ENCODE measurements at regions not wholly inside any gene's neighbourhood (a gene's known extent, or its start where the extent isn't known, plus 50 kb on each side); places are given as distances from the start of the nearest gene placed in this dataset.

DNA sequence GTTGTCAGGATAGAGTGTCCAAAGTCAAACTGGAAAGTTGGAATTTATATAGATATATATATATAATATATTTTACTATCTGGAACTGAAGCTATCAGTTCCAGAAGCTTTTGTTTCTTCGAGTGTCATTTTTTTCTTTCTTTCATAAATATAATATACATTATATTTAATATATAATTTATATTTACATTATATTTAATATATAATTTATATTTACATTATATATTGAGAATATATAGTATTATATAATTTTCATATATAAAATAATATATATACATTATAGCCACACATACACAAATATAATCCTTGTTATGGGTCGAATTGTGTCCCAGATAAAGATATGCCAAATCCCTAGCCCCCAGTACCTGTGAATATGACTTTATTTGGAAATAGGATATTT lies 842.3 kb upstream of the LRRC4C start:
- H3K27me3 ChIP-seq (ENCODE audit: insufficient read depth, low read length) = no peaks in the 10 kb centered on the region
- no CpG with 5 or more reads among the region's 2 CpGs for WGBS (ENCODE audit: extremely low coverage, insufficient coverage, insufficient read length)
- no peak overlapping the region for H3K27ac ChIP-seq (ENCODE audit: low read depth, low read length)
- no peak overlapping the region for H3K4me2 ChIP-seq (ENCODE audit: low read length)
- H2BK12ac ChIP-seq (ENCODE audit: low read length) = no peak overlapping the region
- no peak overlapping the region for H2BK5ac ChIP-seq (ENCODE audit: low read depth, low read length, poor library complexity)
- H3K14ac ChIP-seq (ENCODE audit: low read length) = no peak overlapping the region
- no peaks in the 10 kb centered on the region for H3K36me3 ChIP-seq (ENCODE audit: control insufficient read depth in 1 of 2, insufficient read depth in 2 of 2, low read length in 2 of 2)
- H3K4me3 ChIP-seq (ENCODE audit: low read depth, low read length) = no peak overlapping the region
- H2BK120ac ChIP-seq (ENCODE audit: insufficient read depth, low read length, poor library complexity) = no peak overlapping the region
- H3K79me1 ChIP-seq (ENCODE audit: low read length) = no peaks in the 10 kb centered on the region
- no peak overlapping the region for H3K4ac ChIP-seq (ENCODE audit: low read depth, low read length)
- DNase-seq = no peak
- H4K91ac ChIP-seq (ENCODE audit: low read depth, low read length) = no peak overlapping the region
- H3K23ac ChIP-seq (ENCODE audit: low read length) = no peak overlapping the region
- H3K4me1 ChIP-seq (ENCODE audit: control insufficient read depth in 1 of 2, insufficient read depth in 2 of 2, low read length in 2 of 2) = no peaks in the 10 kb centered on the region
- H3K9me3 ChIP-seq (ENCODE audit: insufficient read depth, low read depth, low read length) = no peaks in the 10 kb centered on the region
- H2AK5ac ChIP-seq (ENCODE audit: low read length) = no peak overlapping the region
- no peaks in the 10 kb centered on the region for H3K79me2 ChIP-seq (ENCODE audit: control insufficient read depth, insufficient read depth, low read length, poor library complexity)
- no peak overlapping the region for H4K8ac ChIP-seq (ENCODE audit: low read depth, low read length)
- H2AFZ ChIP-seq (ENCODE audit: insufficient read depth, low read length, poor library complexity) = no peak overlapping the region
- H3K18ac ChIP-seq (ENCODE audit: low read length) = no peak overlapping the region
- H4K12ac ChIP-seq (ENCODE audit: low read depth, low read length) = no peak overlapping the region
- H3K9ac ChIP-seq (ENCODE audit: low read length) = no peak overlapping the region

DNA sequence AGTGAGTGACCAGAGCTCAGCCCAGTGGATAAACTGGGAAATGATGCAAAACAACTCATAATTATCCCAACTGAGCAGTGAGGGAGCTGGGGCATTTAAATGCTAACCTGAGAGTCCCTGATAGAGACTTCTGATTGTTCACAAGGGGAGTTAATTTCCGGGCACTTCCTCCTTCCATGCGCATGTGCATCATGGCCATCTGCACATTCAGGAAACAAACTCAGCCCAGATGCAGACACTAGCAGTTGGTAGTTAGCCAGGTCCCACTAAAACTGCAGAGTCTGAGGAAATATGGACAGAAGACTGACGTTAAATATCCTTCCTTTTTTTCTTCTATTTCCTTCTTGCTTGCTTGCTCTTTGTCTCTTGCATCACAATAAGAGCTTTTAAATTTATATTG lies 852.1 kb upstream of the LRRC4C start:
- Histone ChIP-seq H3K4me1 (ENCODE audit: control insufficient read depth in 1 of 2, insufficient read depth in 2 of 2, low read length in 2 of 2) (peaks cover 3 to 5% of the 10 kb centered on the region in 2 experiments), H3K4me2 (ENCODE audit: low read length) (no peak overlapping the region), H3K18ac (ENCODE audit: low read length) (no peak overlapping the region), H3K14ac (ENCODE audit: low read length) (no peak overlapping the region), H4K8ac (ENCODE audit: low read depth, low read length) (no peak overlapping the region), H3K9ac (ENCODE audit: low read length) (no peak overlapping the region), H3K23ac (ENCODE audit: low read length) (no peak overlapping the region), H2BK5ac (ENCODE audit: low read depth, low read length, poor library complexity) (no peak overlapping the region), H3K4ac (ENCODE audit: low read depth, low read length) (no peak overlapping the region), H3K4me3 (ENCODE audit: low read depth, low read length) (no peak overlapping the region), H2BK12ac (ENCODE audit: low read length) (no peak overlapping the region), H4K12ac (ENCODE audit: low read depth, low read length) (no peak overlapping the region), H2AFZ (ENCODE audit: insufficient read depth, low read length, poor library complexity) (no peak overlapping the region), H3K9me3 (ENCODE audit: insufficient read depth, low read depth, low read length) (no peaks in the 10 kb centered on the region), H4K91ac (ENCODE audit: low read depth, low read length) (no peak overlapping the region), H3K79me2 (ENCODE audit: control insufficient read depth, insufficient read depth, low read length, poor library complexity) (no peaks in the 10 kb centered on the region), H3K79me1 (ENCODE audit: low read length) (peaks cover 3% of the 10 kb centered on the region), H2AK5ac (ENCODE audit: low read length) (no peak overlapping the region), H3K36me3 (ENCODE audit: control insufficient read depth in 1 of 2, insufficient read depth in 2 of 2, low read length in 2 of 2) (no peaks in the 10 kb centered on the region), H3K27me3 (ENCODE audit: insufficient read depth, low read length) (no peaks in the 10 kb centered on the region), H2BK120ac (ENCODE audit: insufficient read depth, low read length, poor library complexity) (no peak overlapping the region), H3K27ac (ENCODE audit: low read depth, low read length) (no peak overlapping the region)
- DNase-seq = no peak
- no CpG with 5 or more reads among the region's 3 CpGs for WGBS (ENCODE audit: extremely low coverage, insufficient coverage, insufficient read length)

DNA sequence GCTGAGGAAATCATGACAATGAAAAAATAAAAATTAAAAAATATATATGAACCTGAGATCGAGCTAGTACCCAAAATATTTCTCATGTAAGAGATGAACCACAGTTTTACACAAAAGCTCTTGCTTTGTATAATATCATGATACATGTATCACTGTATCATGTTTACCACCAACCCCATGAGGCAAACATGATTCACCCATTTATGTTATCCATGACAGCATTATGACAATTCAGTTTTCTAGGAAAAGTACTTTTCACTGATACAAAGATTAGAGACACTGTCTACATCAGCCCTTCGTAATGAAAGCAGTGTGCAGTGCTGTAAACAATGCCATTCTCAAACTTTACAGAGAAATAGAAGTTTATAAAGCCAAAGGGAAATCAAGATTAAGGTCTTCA lies 852.5 kb upstream of the LRRC4C start:
- no peak for DNase-seq
- Histone ChIP-seq H3K27ac (ENCODE audit: low read depth, low read length) (no peak overlapping the region), H3K9me3 (ENCODE audit: insufficient read depth, low read depth, low read length) (no peaks in the 10 kb centered on the region), H3K27me3 (ENCODE audit: insufficient read depth, low read length) (no peaks in the 10 kb centered on the region), H2AK5ac (ENCODE audit: low read length) (no peak overlapping the region), H3K79me1 (ENCODE audit: low read length) (peaks cover 3% of the 10 kb centered on the region), H3K79me2 (ENCODE audit: control insufficient read depth, insufficient read depth, low read length, poor library complexity) (no peaks in the 10 kb centered on the region), H4K12ac (ENCODE audit: low read depth, low read length) (no peak overlapping the region), H3K4me3 (ENCODE audit: low read depth, low read length) (no peak overlapping the region), H3K18ac (ENCODE audit: low read length) (no peak overlapping the region), H3K23ac (ENCODE audit: low read length) (no peak overlapping the region), H3K9ac (ENCODE audit: low read length) (no peak overlapping the region), H3K36me3 (ENCODE audit: control insufficient read depth in 1 of 2, insufficient read depth in 2 of 2, low read length in 2 of 2) (no peaks in the 10 kb centered on the region), H3K14ac (ENCODE audit: low read length) (no peak overlapping the region), H3K4me1 (ENCODE audit: control insufficient read depth in 1 of 2, insufficient read depth in 2 of 2, low read length in 2 of 2) (peaks cover 3 to 5% of the 10 kb centered on the region in 2 experiments), H2AFZ (ENCODE audit: insufficient read depth, low read length, poor library complexity) (no peak overlapping the region), H2BK120ac (ENCODE audit: insufficient read depth, low read length, poor library complexity) (no peak overlapping the region), H2BK12ac (ENCODE audit: low read length) (no peak overlapping the region), H3K4me2 (ENCODE audit: low read length) (no peak overlapping the region), H3K4ac (ENCODE audit: low read depth, low read length) (no peak overlapping the region), H4K91ac (ENCODE audit: low read depth, low read length) (no peak overlapping the region), H4K8ac (ENCODE audit: low read depth, low read length) (no peak overlapping the region), H2BK5ac (ENCODE audit: low read depth, low read length, poor library complexity) (no peak overlapping the region)
- no CpG with 5 or more reads among the region's 2 CpGs for WGBS (ENCODE audit: extremely low coverage, insufficient coverage, insufficient read length)

DNA sequence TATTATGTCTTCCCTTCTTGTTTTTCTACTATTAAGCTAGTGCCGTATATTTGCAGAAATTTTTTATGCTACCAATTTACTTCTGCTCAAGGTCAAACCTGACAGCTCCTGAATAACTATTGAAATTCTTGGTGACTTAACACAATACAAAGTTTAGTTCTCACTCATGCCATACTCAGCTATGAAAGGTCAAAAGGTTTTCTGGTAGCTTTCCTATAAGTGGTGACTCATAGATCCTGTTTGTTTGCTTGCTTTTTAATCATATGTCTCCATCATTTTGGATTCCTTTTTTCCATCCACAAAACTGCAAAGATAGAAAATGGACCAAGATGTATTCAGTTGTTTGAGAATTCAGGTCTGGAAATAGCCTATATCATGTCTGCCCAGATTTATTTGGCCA lies 855.8 kb upstream of the LRRC4C start:
- Histone ChIP-seq H2BK120ac (ENCODE audit: insufficient read depth, low read length, poor library complexity) (no peak overlapping the region), H2AFZ (ENCODE audit: insufficient read depth, low read length, poor library complexity) (no peak overlapping the region), H2BK5ac (ENCODE audit: low read depth, low read length, poor library complexity) (no peak overlapping the region), H3K14ac (ENCODE audit: low read length) (no peak overlapping the region), H4K8ac (ENCODE audit: low read depth, low read length) (no peak overlapping the region), H3K4ac (ENCODE audit: low read depth, low read length) (no peak overlapping the region), H3K4me2 (ENCODE audit: low read length) (no peak overlapping the region), H3K4me3 (ENCODE audit: low read depth, low read length) (no peak overlapping the region), H3K18ac (ENCODE audit: low read length) (no peak overlapping the region), H2BK12ac (ENCODE audit: low read length) (no peak overlapping the region), H4K12ac (ENCODE audit: low read depth, low read length) (no peak overlapping the region), H3K23ac (ENCODE audit: low read length) (no peak overlapping the region), H3K9ac (ENCODE audit: low read length) (no peak overlapping the region), H3K79me1 (ENCODE audit: low read length) (peaks cover 3% of the 10 kb centered on the region), H3K27ac (ENCODE audit: low read depth, low read length) (peak overlapping the region; percentile 85), H3K27me3 (ENCODE audit: insufficient read depth, low read length) (no peaks in the 10 kb centered on the region), H3K79me2 (ENCODE audit: control insufficient read depth, insufficient read depth, low read length, poor library complexity) (no peaks in the 10 kb centered on the region), H3K36me3 (ENCODE audit: control insufficient read depth in 1 of 2, insufficient read depth in 2 of 2, low read length in 2 of 2) (no peaks in the 10 kb centered on the region), H2AK5ac (ENCODE audit: low read length) (no peak overlapping the region), H3K9me3 (ENCODE audit: insufficient read depth, low read depth, low read length) (no peaks in the 10 kb centered on the region), H3K4me1 (ENCODE audit: control insufficient read depth in 1 of 2, insufficient read depth in 2 of 2, low read length in 2 of 2) (peaks cover 3 to 5% of the 10 kb centered on the region in 2 experiments), H4K91ac (ENCODE audit: low read depth, low read length) (no peak overlapping the region)
- no CpG with 5 or more reads among the region's 1 CpG for WGBS (ENCODE audit: extremely low coverage, insufficient coverage, insufficient read length)
- DNase-seq = no peak
